ENCODE measurements at regions not wholly inside any gene's neighbourhood (a gene's known extent, or its start where the extent isn't known, plus 50 kb on each side); places are given as distances from the start of the nearest gene placed in this dataset.
"Not testable (repeated sequence)": the region's sequence is repeated elsewhere in the genome, so short reads cannot be mapped to it uniquely, and the experiment has no call there.

GRCh38 chr10:15921423-15921945, 61.2 kb upstream of the MINDY3 start:
- not testable (repeated sequence) for ATAC-seq (replicated peaks; ENCODE audit: extremely low read depth, poor library complexity, severe bottlenecking); H3K36me3 Mint-ChIP-seq (ENCODE audit: insufficient read depth); H3K4me1 Mint-ChIP-seq; DNase-seq (ENCODE audit: low spot score in 2 of 2); H3K4me3 Mint-ChIP-seq; H3K27ac Mint-ChIP-seq (ENCODE audit: low read depth); H3K9me3 Mint-ChIP-seq
- peaks cover 24% of the 10 kb centered on the region for H3K27me3 Mint-ChIP-seq

GRCh38 chr10:15931376-15931775, 71.1 kb upstream of the MINDY3 start:
- H3K4me3 Mint-ChIP-seq = no peak overlapping the region
- DNase-seq (ENCODE audit: low spot score in 2 of 2) = no peak
- ATAC-seq (replicated peaks; ENCODE audit: extremely low read depth, poor library complexity, severe bottlenecking) = no peak
- H3K9me3 Mint-ChIP-seq = peaks cover 9% of the 10 kb centered on the region
- no peaks in the 10 kb centered on the region for H3K36me3 Mint-ChIP-seq (ENCODE audit: insufficient read depth)
- no peak overlapping the region for H3K27ac Mint-ChIP-seq (ENCODE audit: low read depth)
- H3K4me1 Mint-ChIP-seq = no peaks in the 10 kb centered on the region
- peaks cover 48% of the 10 kb centered on the region for H3K27me3 Mint-ChIP-seq

GRCh38 chr10:15939543-15939942, 79.2 kb upstream of the MINDY3 start:
- not testable (repeated sequence) for H3K4me3 Mint-ChIP-seq; H3K4me1 Mint-ChIP-seq; ATAC-seq (replicated peaks; ENCODE audit: extremely low read depth, poor library complexity, severe bottlenecking); H3K27ac Mint-ChIP-seq (ENCODE audit: low read depth); H3K9me3 Mint-ChIP-seq; DNase-seq (ENCODE audit: low spot score in 2 of 2); H3K36me3 Mint-ChIP-seq (ENCODE audit: insufficient read depth)
- H3K27me3 Mint-ChIP-seq = peaks cover 57% of the 10 kb centered on the region

- no peak overlapping the region for H3K4me3 Mint-ChIP-seq
Measured at GRCh38 chr10:15943426-15943825, 83.1 kb upstream of the MINDY3 start.

GRCh38 chr10:15954188-15954587, 93.9 kb upstream of the MINDY3 start:
- Mint-ChIP-seq H3K36me3 (ENCODE audit: insufficient read depth) (no peaks in the 10 kb centered on the region), H3K27me3 (peaks cover 27% of the 10 kb centered on the region), H3K4me1 (no peaks in the 10 kb centered on the region), H3K4me3 (no peak overlapping the region), H3K27ac (ENCODE audit: low read depth) (no peak overlapping the region), H3K9me3 (no peaks in the 10 kb centered on the region)
- DNase-seq (ENCODE audit: low spot score in 2 of 2) (no peak), ATAC-seq (replicated peaks; ENCODE audit: extremely low read depth, poor library complexity, severe bottlenecking) (no peak)

More at GRCh38 chr10:15943426-15943825, 83.1 kb upstream of the MINDY3 start:
- ATAC-seq (replicated peaks; ENCODE audit: extremely low read depth, poor library complexity, severe bottlenecking) (no peak), DNase-seq (ENCODE audit: low spot score in 2 of 2) (no peak)
- Mint-ChIP-seq H3K4me1 (no peaks in the 10 kb centered on the region), H3K27ac (ENCODE audit: low read depth) (no peak overlapping the region), H3K9me3 (peaks cover 15% of the 10 kb centered on the region), H3K36me3 (ENCODE audit: insufficient read depth) (no peaks in the 10 kb centered on the region), H3K27me3 (peaks cover 56% of the 10 kb centered on the region)

- H3K27me3 Mint-ChIP-seq = peaks cover 9% of the 10 kb centered on the region
- H3K4me3 Mint-ChIP-seq = no peak overlapping the region
- no peaks in the 10 kb centered on the region for H3K4me1 Mint-ChIP-seq
- no peaks in the 10 kb centered on the region for H3K9me3 Mint-ChIP-seq
- no peaks in the 10 kb centered on the region for H3K36me3 Mint-ChIP-seq (ENCODE audit: insufficient read depth)
- no peak overlapping the region for H3K27ac Mint-ChIP-seq (ENCODE audit: low read depth)
- DNase-seq (ENCODE audit: low spot score in 2 of 2) (no peak), ATAC-seq (replicated peaks; ENCODE audit: extremely low read depth, poor library complexity, severe bottlenecking) (no peak)
Measured at GRCh38 chr10:15960277-15960676, 100.0 kb upstream of the MINDY3 start.

GRCh38 chr10:15972736-15973135, 112.4 kb upstream of the MINDY3 start:
- peaks cover 19% of the 10 kb centered on the region for H3K27me3 Mint-ChIP-seq
- H3K4me1 Mint-ChIP-seq; H3K4me3 Mint-ChIP-seq; ATAC-seq (replicated peaks; ENCODE audit: extremely low read depth, poor library complexity, severe bottlenecking); DNase-seq (ENCODE audit: low spot score in 2 of 2); H3K36me3 Mint-ChIP-seq (ENCODE audit: insufficient read depth); H3K27ac Mint-ChIP-seq (ENCODE audit: low read depth); H3K9me3 Mint-ChIP-seq: not testable (repeated sequence)

- Mint-ChIP-seq H3K4me3 (no peak overlapping the region), H3K27ac (ENCODE audit: low read depth) (no peak overlapping the region), H3K9me3 (peaks cover 5% of the 10 kb centered on the region), H3K27me3 (no peaks in the 10 kb centered on the region), H3K4me1 (no peaks in the 10 kb centered on the region), H3K36me3 (ENCODE audit: insufficient read depth) (no peaks in the 10 kb centered on the region)
- DNase-seq (ENCODE audit: low spot score in 2 of 2) (no peak), ATAC-seq (replicated peaks; ENCODE audit: extremely low read depth, poor library complexity, severe bottlenecking) (no peak)
Measured at GRCh38 chr10:15985690-15986089, 125.4 kb upstream of the MINDY3 start.

GRCh38 chr10:15990535-15991129, 130.3 kb upstream of the MINDY3 start:
- Mint-ChIP-seq H3K27ac (ENCODE audit: low read depth) (no peak overlapping the region), H3K27me3 (no peaks in the 10 kb centered on the region), H3K4me3 (no peak overlapping the region), H3K9me3 (peaks cover 15% of the 10 kb centered on the region), H3K36me3 (ENCODE audit: insufficient read depth) (no peaks in the 10 kb centered on the region), H3K4me1 (no peaks in the 10 kb centered on the region)
- DNase-seq (ENCODE audit: low spot score in 2 of 2) (no peak), ATAC-seq (replicated peaks; ENCODE audit: extremely low read depth, poor library complexity, severe bottlenecking) (no peak)

- H3K9me3 Mint-ChIP-seq = no peaks in the 10 kb centered on the region
- ATAC-seq (replicated peaks; ENCODE audit: extremely low read depth, poor library complexity, severe bottlenecking) = no peak
- H3K27ac Mint-ChIP-seq (ENCODE audit: low read depth) = no peak overlapping the region
- H3K4me3 Mint-ChIP-seq = no peak overlapping the region
- H3K4me1 Mint-ChIP-seq = no peaks in the 10 kb centered on the region
- DNase-seq (ENCODE audit: low spot score in 2 of 2) = no peak
- no peaks in the 10 kb centered on the region for H3K27me3 Mint-ChIP-seq
- H3K36me3 Mint-ChIP-seq (ENCODE audit: insufficient read depth) = no peaks in the 10 kb centered on the region
Measured at GRCh38 chr10:15997313-15997712, 137.0 kb upstream of the MINDY3 start.

GRCh38 chr10:16001581-16001980, 141.3 kb upstream of the MINDY3 start:
- H3K4me1 Mint-ChIP-seq = no peaks in the 10 kb centered on the region
- no peaks in the 10 kb centered on the region for H3K27me3 Mint-ChIP-seq
- H3K9me3 Mint-ChIP-seq = peaks cover 5% of the 10 kb centered on the region
- ATAC-seq (replicated peaks; ENCODE audit: extremely low read depth, poor library complexity, severe bottlenecking) (no peak), DNase-seq (ENCODE audit: low spot score in 2 of 2) (no peak)
- no peaks in the 10 kb centered on the region for H3K36me3 Mint-ChIP-seq (ENCODE audit: insufficient read depth)
- no peak overlapping the region for H3K4me3 Mint-ChIP-seq
- H3K27ac Mint-ChIP-seq (ENCODE audit: low read depth) = no peak overlapping the region

- Mint-ChIP-seq H3K4me3 (no peak overlapping the region), H3K27ac (ENCODE audit: low read depth) (no peak overlapping the region), H3K27me3 (no peaks in the 10 kb centered on the region), H3K4me1 (no peaks in the 10 kb centered on the region), H3K9me3 (peaks cover 6% of the 10 kb centered on the region), H3K36me3 (ENCODE audit: insufficient read depth) (no peaks in the 10 kb centered on the region)
- DNase-seq (ENCODE audit: low spot score in 2 of 2) (no peak), ATAC-seq (replicated peaks; ENCODE audit: extremely low read depth, poor library complexity, severe bottlenecking) (no peak)
Measured at GRCh38 chr10:16009785-16010184, 149.5 kb upstream of the MINDY3 start.

- H3K4me1 Mint-ChIP-seq = no peaks in the 10 kb centered on the region
- ATAC-seq (replicated peaks; ENCODE audit: extremely low read depth, poor library complexity, severe bottlenecking) (no peak), DNase-seq (ENCODE audit: low spot score in 2 of 2) (no peak)
- no peak overlapping the region for H3K27ac Mint-ChIP-seq (ENCODE audit: low read depth)
- no peak overlapping the region for H3K4me3 Mint-ChIP-seq
- no peaks in the 10 kb centered on the region for H3K36me3 Mint-ChIP-seq (ENCODE audit: insufficient read depth)
- H3K9me3 Mint-ChIP-seq = peaks cover 11% of the 10 kb centered on the region
- no peaks in the 10 kb centered on the region for H3K27me3 Mint-ChIP-seq
Measured at GRCh38 chr10:16011548-16011947, 151.2 kb upstream of the MINDY3 start.

Measured in central memory CD8-positive, alpha-beta T cell (primary cell).